ENCODE measurements at regions not wholly inside any gene's neighbourhood (a gene's known extent, or its start where the extent isn't known, plus 50 kb on each side); places are given as distances from the start of the nearest gene placed in this dataset.
A peak's percentile ranks its signal among the peaks of the same experiment; 100 is the strongest.

- Histone ChIP-seq H2AFZ (no peak overlapping the region), H3K4me3 (no peak overlapping the region), H3K36me3 (ENCODE audit: low read depth) (no peaks in the 10 kb centered on the region), H4K20me1 (ENCODE audit: insufficient read depth) (no peaks in the 10 kb centered on the region), H3K4me2 (no peak overlapping the region), H3K9me2 (ENCODE audit: insufficient read depth) (no peaks in the 10 kb centered on the region), H3K27ac (no peak overlapping the region), H3F3A (ENCODE audit: insufficient read depth, low read depth) (no peaks in the 10 kb centered on the region), H3K9me3 (ENCODE audit: insufficient read depth, low read depth) (peaks cover 6% of the 10 kb centered on the region; the same call in 1 of the 2 replicates), H3K4me1 (replicated peaks; ENCODE audit: insufficient read depth) (no peaks in the 10 kb centered on the region), H3K79me2 (ENCODE audit: low read depth) (no peaks in the 10 kb centered on the region), H3K27me3 (ENCODE audit: insufficient read depth, low read depth) (no peaks in the 10 kb centered on the region)
- DNase-seq: peak in 1 of 2 experiments; percentile 26
- intact Hi-C loops (cut with micrococcal nuclease; ENCODE audit: unreplicated experiment): no loop called here
- no TSS peak for BruUV-seq (replicated peaks)
- POLR2A ChIA-PET (ENCODE audit: unreplicated experiment): no interaction called here
- CTCF ChIA-PET: no interaction called here
- TF ChIP-seq EZH2 (IDR thresholded peaks at IDR 0.05; ENCODE audit: low read depth) (no peak), CTCF (conservative IDR thresholded peaks at IDR 0.05) (no peak)
Measured at GRCh38 chr7:20005081-20005480, 212.1 kb downstream of the MACC1 start.

GRCh38 chr7:19999681-20000080 is 217.5 kb downstream of the MACC1 start:
- Histone ChIP-seq H3F3A (ENCODE audit: insufficient read depth, low read depth) (no peaks in the 10 kb centered on the region), H3K79me2 (ENCODE audit: low read depth) (no peaks in the 10 kb centered on the region), H3K9me2 (ENCODE audit: insufficient read depth) (no peaks in the 10 kb centered on the region), H4K20me1 (ENCODE audit: insufficient read depth) (no peaks in the 10 kb centered on the region), H3K9me3 (ENCODE audit: insufficient read depth, low read depth) (no peaks in the 10 kb centered on the region; the same call in 1 of the 2 replicates), H3K4me1 (replicated peaks; ENCODE audit: insufficient read depth) (no peaks in the 10 kb centered on the region), H3K27me3 (ENCODE audit: insufficient read depth, low read depth) (no peaks in the 10 kb centered on the region), H3K4me2 (no peak overlapping the region), H3K27ac (no peak overlapping the region), H3K4me3 (no peak overlapping the region), H3K36me3 (ENCODE audit: low read depth) (no peaks in the 10 kb centered on the region), H2AFZ (no peak overlapping the region)
- no peak for TF ChIP-seq CTCF (conservative IDR thresholded peaks at IDR 0.05)
- no peak for TF ChIP-seq EZH2 (IDR thresholded peaks at IDR 0.05; ENCODE audit: low read depth)
- POLR2A ChIA-PET (ENCODE audit: unreplicated experiment): no interaction called here
- CTCF ChIA-PET: no interaction called here
- BruUV-seq (replicated peaks): no TSS peak
- DNase-seq: peak in 1 of 2 experiments; percentile 28
- intact Hi-C loops (cut with micrococcal nuclease; ENCODE audit: unreplicated experiment): no loop called here

GRCh38 chr7:19991936-19992335 is 218.5 kb upstream of the TMEM196 start:
- CTCF ChIA-PET: interaction anchor here (0.6 kb wide), 1 partner anchor 1643 kb away, joined by 6 read pairs; no protein-coding TSS in a partner anchor
- H3K4me3 ChIP-seq: no peak overlapping the region
- intact Hi-C loops (cut with micrococcal nuclease; ENCODE audit: unreplicated experiment): no loop called here
- H3K4me1 ChIP-seq (replicated peaks; ENCODE audit: insufficient read depth): no peaks in the 10 kb centered on the region
- POLR2A ChIA-PET (ENCODE audit: unreplicated experiment): no interaction called here
- H3K4me2 ChIP-seq: no peak overlapping the region
- peak in 1 of 2 experiments; percentile 30 for DNase-seq
- no peaks in the 10 kb centered on the region for H3K79me2 ChIP-seq (ENCODE audit: low read depth)
- no peaks in the 10 kb centered on the region for H4K20me1 ChIP-seq (ENCODE audit: insufficient read depth)
- no peak overlapping the region for H3K27ac ChIP-seq
- TF ChIP-seq EZH2 (IDR thresholded peaks at IDR 0.05; ENCODE audit: low read depth) (no peak), CTCF (conservative IDR thresholded peaks at IDR 0.05) (no peak)
- H3F3A ChIP-seq (ENCODE audit: insufficient read depth, low read depth): no peaks in the 10 kb centered on the region
- peaks cover 9% of the 10 kb centered on the region; the same call in 1 of the 2 replicates for H3K9me3 ChIP-seq (ENCODE audit: insufficient read depth, low read depth)
- H3K9me2 ChIP-seq (ENCODE audit: insufficient read depth): no peaks in the 10 kb centered on the region
- no TSS peak for BruUV-seq (replicated peaks)
- no peaks in the 10 kb centered on the region for H3K36me3 ChIP-seq (ENCODE audit: low read depth)
- H2AFZ ChIP-seq: no peak overlapping the region
- H3K27me3 ChIP-seq (ENCODE audit: insufficient read depth, low read depth): no peaks in the 10 kb centered on the region
